ENCODE measurements at regions not wholly inside any gene's neighbourhood (a gene's known extent, or its start where the extent isn't known, plus 50 kb on each side); places are given as distances from the start of the nearest gene placed in this dataset.
"Not testable (repeated sequence)": the region's sequence is repeated elsewhere in the genome, so short reads cannot be mapped to it uniquely, and the experiment has no call there.

- Histone ChIP-seq H3K4me3 (no peak overlapping the region), H3K4me2 (no peak overlapping the region), H3K9ac (no peak overlapping the region), H3K9me3 (no peaks in the 10 kb centered on the region; the same call in 1 of the 2 replicates), H3K27me3 (no peaks in the 10 kb centered on the region), H3K27ac (no peak overlapping the region), H4K20me1 (no peaks in the 10 kb centered on the region), H3K4me1 (no peaks in the 10 kb centered on the region), H3K36me3 (no peaks in the 10 kb centered on the region)
- TF ChIP-seq Cebpa-rat (IDR thresholded peaks at IDR 0.05), result no peak
Observed at GRCh38 chr7:46089281-46089680, 168.2 kb upstream of the IGFBP3 start.

GRCh38 chr7:46088486-46088885 lies 167.4 kb upstream of the IGFBP3 start:
- H3K9ac ChIP-seq, H3K9me3 ChIP-seq, H3K27me3 ChIP-seq, H3K4me3 ChIP-seq, H3K4me2 ChIP-seq, H3K27ac ChIP-seq, H3K4me1 ChIP-seq, H4K20me1 ChIP-seq, H3K36me3 ChIP-seq: not testable (repeated sequence)

- TF ChIP-seq Cebpa-rat (IDR thresholded peaks at IDR 0.05), result no peak
- Histone ChIP-seq H3K4me1 (no peaks in the 10 kb centered on the region), H3K27me3 (no peaks in the 10 kb centered on the region), H3K27ac (no peak overlapping the region), H4K20me1 (no peaks in the 10 kb centered on the region), H3K4me2 (no peak overlapping the region), H3K36me3 (no peaks in the 10 kb centered on the region), H3K9ac (no peak overlapping the region), H3K9me3 (no peaks in the 10 kb centered on the region; the same call in 1 of the 2 replicates), H3K4me3 (no peak overlapping the region)
Observed at GRCh38 chr7:46080595-46081159, 159.6 kb upstream of the IGFBP3 start.

- no peak overlapping the region for H3K9ac ChIP-seq
- no peaks in the 10 kb centered on the region for H3K36me3 ChIP-seq
- no peak for TF ChIP-seq Cebpa-rat (IDR thresholded peaks at IDR 0.05)
- no peaks in the 10 kb centered on the region for H3K4me1 ChIP-seq
- no peaks in the 10 kb centered on the region for H3K27me3 ChIP-seq
- no peaks in the 10 kb centered on the region for H4K20me1 ChIP-seq
- H3K27ac ChIP-seq, result no peak overlapping the region
- no peaks in the 10 kb centered on the region for H3K9me3 ChIP-seq
- no peak overlapping the region for H3K4me2 ChIP-seq
- H3K4me3 ChIP-seq, result no peak overlapping the region
Observed at GRCh38 chr7:46079421-46079820, 158.3 kb upstream of the IGFBP3 start.

- no peak for TF ChIP-seq Cebpa-rat (IDR thresholded peaks at IDR 0.05)
- H3K27me3 ChIP-seq, result no peaks in the 10 kb centered on the region
- H3K27ac ChIP-seq, result no peak overlapping the region
- no peaks in the 10 kb centered on the region for H3K4me1 ChIP-seq
- no peaks in the 10 kb centered on the region for H4K20me1 ChIP-seq
- no peaks in the 10 kb centered on the region for H3K36me3 ChIP-seq
- no peak overlapping the region for H3K4me2 ChIP-seq
- H3K9ac ChIP-seq, result no peak overlapping the region
- no peak overlapping the region for H3K4me3 ChIP-seq
- H3K9me3 ChIP-seq, result no peaks in the 10 kb centered on the region
Observed at GRCh38 chr7:46076527-46076926, 155.5 kb upstream of the IGFBP3 start.

GRCh38 chr7:46072722-46073121 lies 151.7 kb upstream of the IGFBP3 start:
- no peak for TF ChIP-seq Cebpa-rat (IDR thresholded peaks at IDR 0.05)
- H3K4me3 ChIP-seq, result no peak overlapping the region
- H3K4me2 ChIP-seq, result no peak overlapping the region

GRCh38 chr7:46071601-46072000 lies 150.5 kb upstream of the IGFBP3 start:
- TF ChIP-seq Cebpa-rat (IDR thresholded peaks at IDR 0.05), result no peak
- Histone ChIP-seq H3K9me3 (no peaks in the 10 kb centered on the region), H4K20me1 (no peaks in the 10 kb centered on the region), H3K4me1 (no peaks in the 10 kb centered on the region), H3K36me3 (no peaks in the 10 kb centered on the region), H3K4me3 (no peak overlapping the region), H3K27ac (no peak overlapping the region), H3K9ac (no peak overlapping the region), H3K4me2 (no peak overlapping the region), H3K27me3 (no peaks in the 10 kb centered on the region)

More at GRCh38 chr7:46072722-46073121, 151.7 kb upstream of the IGFBP3 start:
- Histone ChIP-seq H3K36me3 (no peaks in the 10 kb centered on the region), H3K9ac (no peak overlapping the region), H3K4me1 (no peaks in the 10 kb centered on the region), H3K27me3 (no peaks in the 10 kb centered on the region), H3K27ac (no peak overlapping the region), H3K9me3 (no peaks in the 10 kb centered on the region), H4K20me1 (no peaks in the 10 kb centered on the region)

GRCh38 chr7:46071076-46071475 lies 150.0 kb upstream of the IGFBP3 start:
- no peaks in the 10 kb centered on the region for H3K9me3 ChIP-seq
- no peak overlapping the region for H3K4me3 ChIP-seq
- TF ChIP-seq Cebpa-rat (IDR thresholded peaks at IDR 0.05), result no peak
- no peak overlapping the region for H3K9ac ChIP-seq
- no peak overlapping the region for H3K4me2 ChIP-seq
- H3K27ac ChIP-seq, result no peak overlapping the region
- H3K4me1 ChIP-seq, result no peaks in the 10 kb centered on the region
- no peaks in the 10 kb centered on the region for H3K27me3 ChIP-seq
- no peaks in the 10 kb centered on the region for H3K36me3 ChIP-seq
- no peaks in the 10 kb centered on the region for H4K20me1 ChIP-seq

GRCh38 chr7:46068159-46068558 lies 147.1 kb upstream of the IGFBP3 start:
- H3K4me3 ChIP-seq, result no peak overlapping the region
- no peak for TF ChIP-seq Cebpa-rat (IDR thresholded peaks at IDR 0.05)
- no peaks in the 10 kb centered on the region for H4K20me1 ChIP-seq
- H3K27me3 ChIP-seq, result no peaks in the 10 kb centered on the region
- H3K4me1 ChIP-seq, result no peaks in the 10 kb centered on the region
- no peak overlapping the region for H3K4me2 ChIP-seq
- no peak overlapping the region for H3K9ac ChIP-seq
- no peaks in the 10 kb centered on the region for H3K36me3 ChIP-seq
- H3K27ac ChIP-seq, result no peak overlapping the region
- no peaks in the 10 kb centered on the region for H3K9me3 ChIP-seq

GRCh38 chr7:46059308-46060020 lies 138.4 kb upstream of the IGFBP3 start:
- no peak for TF ChIP-seq Cebpa-rat (IDR thresholded peaks at IDR 0.05)
- Histone ChIP-seq H3K4me1 (no peaks in the 10 kb centered on the region), H3K4me2 (no peak overlapping the region), H3K9ac (no peak overlapping the region), H4K20me1 (no peaks in the 10 kb centered on the region), H3K4me3 (no peak overlapping the region), H3K36me3 (no peaks in the 10 kb centered on the region), H3K27me3 (no peaks in the 10 kb centered on the region), H3K9me3 (no peaks in the 10 kb centered on the region), H3K27ac (no peak overlapping the region)
